Tibial nerve (tissue), 4 donors: ENCODE measurements at regions not wholly inside any gene's neighbourhood (a gene's known extent, or its start where the extent isn't known, plus 50 kb on each side); places are given as distances from the start of the nearest gene placed in this dataset.

Experiments
- DNase-seq, 2 donors: peaks; one replicate each; pipeline ENCODE4 v3.0.0-alpha.2; 2019; ENCODE audit warnings: low spot score in 2 of 2
- H3K27ac ChIP-seq, 4 donors: fragments of 200-600 bp; sonication (generic) in 3 of 4; one replicate each; pipeline ENCODE4 v1.5.1; 2017 to 2019; ENCODE audit warnings: mild to moderate bottlenecking in 1 of 4
- H3K27me3 ChIP-seq, 2 donors: fragments of 200-600 bp; sonication (generic) in 1 of 2; one replicate each; pipeline versions ENCODE4 v1.5.1 to v1.6.0; 2017 to 2019
- H3K36me3 ChIP-seq, 3 donors: fragments of 200-600 bp; sonication (generic); one replicate each; pipeline ENCODE4 v1.5.1; 2018 to 2019
- H3K4me1 ChIP-seq, 4 donors: fragments of 200-600 bp; sonication (generic) in 3 of 4; one replicate each; pipeline ENCODE4 v1.5.1; 2017 to 2019
- H3K4me3 ChIP-seq, 4 donors: fragments of 200-600 bp; sonication (generic) in 3 of 4; one replicate each; pipeline ENCODE4 v1.5.1; 2017 to 2019; ENCODE audit warnings: mild to moderate bottlenecking in 1 of 4, moderate library complexity in 1 of 4
- H3K9me3 ChIP-seq, 4 donors: fragments of 200-600 bp; sonication (generic) in 3 of 4; one replicate each; pipeline ENCODE4 v1.5.1; 2017 to 2019
- EP300 ChIP-seq, 2 donors: sonication (generic); formaldehyde crosslinking; IDR thresholded peaks; one replicate each; pipeline ENCODE4 v1.6.1; 2017; ENCODE audit warnings: antibody characterized with exemption in 2 of 2, mild to moderate bottlenecking in 1 of 2
- POLR2A ChIP-seq, 2 donors: fragments of 450-650 bp; IDR thresholded peaks; one replicate each; pipeline ENCODE4 v1.6.1; 2017; ENCODE audit warnings: antibody characterized with exemption in 2 of 2, mild to moderate bottlenecking in 2 of 2, moderate library complexity in 2 of 2
- WGBS, 2 donors: methylation state at CpG; one replicate each; pipeline ENCODE4 v1.1.5; 2018; 5-methylcytosine and 5-hydroxymethylcytosine counted together
- TF ChIP-seq, protein P1 (sequence below), 5 experiments: fragments of 200-600 bp in 3 of 5; fragments of 450-650 bp in 2 of 5; sonication (generic) in 3 of 5; IDR thresholded peaks; one replicate each; pipeline ENCODE4 v1.5.1; 2016 to 2019; ENCODE audit warnings: antibody characterized with exemption in 5 of 5, mild to moderate bottlenecking in 3 of 5, moderate library complexity in 2 of 5

- DNase-seq, result no peak
- Histone ChIP-seq H3K9me3 (peaks cover 0 to 21% (median 4%) of the 10 kb centered on the region in 4 donors), H3K4me1 (no peaks in the 10 kb centered on the region), H3K27me3 (no peaks in the 10 kb centered on the region), H3K27ac (no peak overlapping the region), H3K4me3 (no peak overlapping the region), H3K36me3 (no peaks in the 10 kb centered on the region)
- 64 to 70% methylated on average over 7 of the region's 7 CpGs for WGBS, 2 donors
- no peak for TF ChIP-seq POLR2A (IDR thresholded peaks at IDR 0.05)
- TF ChIP-seq EP300 (IDR thresholded peaks at IDR 0.05), result no peak
Measured at GRCh38 chr2:53544871-53545558, 222.6 kb upstream of the CHAC2 start.

DNA sequence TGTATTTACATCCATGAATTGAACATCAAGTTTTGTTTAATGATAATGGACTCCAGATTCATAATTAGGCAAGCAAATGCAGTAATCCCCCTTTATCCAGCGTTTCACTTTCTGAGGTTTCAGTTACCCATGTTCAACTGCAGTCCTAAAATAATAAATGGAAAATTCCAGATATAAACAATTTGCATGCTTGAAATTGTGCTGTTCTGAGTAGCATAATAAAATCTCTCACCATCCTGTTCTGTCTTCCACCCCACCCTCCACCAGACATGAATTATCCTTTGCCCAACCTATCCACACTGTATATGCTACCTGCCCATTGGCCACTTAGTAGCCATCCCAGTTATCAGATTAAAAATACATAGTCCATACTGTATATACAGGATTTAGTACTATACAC lies 224.5 kb upstream of the CHAC2 start:
- WGBS, 2 donors, result 71 to 76% methylated on average over 1 of the region's 1 CpG
- Histone ChIP-seq H3K36me3 (no peaks in the 10 kb centered on the region), H3K27me3 (no peaks in the 10 kb centered on the region), H3K9me3 (peaks cover 0 to 21% (median 4%) of the 10 kb centered on the region in 4 donors), H3K27ac (no peak overlapping the region), H3K4me3 (no peak overlapping the region), H3K4me1 (no peaks in the 10 kb centered on the region)
- DNase-seq, result no peak
- TF ChIP-seq POLR2A (IDR thresholded peaks at IDR 0.05), result no peak
- TF ChIP-seq EP300 (IDR thresholded peaks at IDR 0.05), result no peak
- TF ChIP-seq, protein P1, sequence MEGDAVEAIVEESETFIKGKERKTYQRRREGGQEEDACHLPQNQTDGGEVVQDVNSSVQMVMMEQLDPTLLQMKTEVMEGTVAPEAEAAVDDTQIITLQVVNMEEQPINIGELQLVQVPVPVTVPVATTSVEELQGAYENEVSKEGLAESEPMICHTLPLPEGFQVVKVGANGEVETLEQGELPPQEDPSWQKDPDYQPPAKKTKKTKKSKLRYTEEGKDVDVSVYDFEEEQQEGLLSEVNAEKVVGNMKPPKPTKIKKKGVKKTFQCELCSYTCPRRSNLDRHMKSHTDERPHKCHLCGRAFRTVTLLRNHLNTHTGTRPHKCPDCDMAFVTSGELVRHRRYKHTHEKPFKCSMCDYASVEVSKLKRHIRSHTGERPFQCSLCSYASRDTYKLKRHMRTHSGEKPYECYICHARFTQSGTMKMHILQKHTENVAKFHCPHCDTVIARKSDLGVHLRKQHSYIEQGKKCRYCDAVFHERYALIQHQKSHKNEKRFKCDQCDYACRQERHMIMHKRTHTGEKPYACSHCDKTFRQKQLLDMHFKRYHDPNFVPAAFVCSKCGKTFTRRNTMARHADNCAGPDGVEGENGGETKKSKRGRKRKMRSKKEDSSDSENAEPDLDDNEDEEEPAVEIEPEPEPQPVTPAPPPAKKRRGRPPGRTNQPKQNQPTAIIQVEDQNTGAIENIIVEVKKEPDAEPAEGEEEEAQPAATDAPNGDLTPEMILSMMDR (IDR thresholded peaks at IDR 0.05), result no peak

DNA sequence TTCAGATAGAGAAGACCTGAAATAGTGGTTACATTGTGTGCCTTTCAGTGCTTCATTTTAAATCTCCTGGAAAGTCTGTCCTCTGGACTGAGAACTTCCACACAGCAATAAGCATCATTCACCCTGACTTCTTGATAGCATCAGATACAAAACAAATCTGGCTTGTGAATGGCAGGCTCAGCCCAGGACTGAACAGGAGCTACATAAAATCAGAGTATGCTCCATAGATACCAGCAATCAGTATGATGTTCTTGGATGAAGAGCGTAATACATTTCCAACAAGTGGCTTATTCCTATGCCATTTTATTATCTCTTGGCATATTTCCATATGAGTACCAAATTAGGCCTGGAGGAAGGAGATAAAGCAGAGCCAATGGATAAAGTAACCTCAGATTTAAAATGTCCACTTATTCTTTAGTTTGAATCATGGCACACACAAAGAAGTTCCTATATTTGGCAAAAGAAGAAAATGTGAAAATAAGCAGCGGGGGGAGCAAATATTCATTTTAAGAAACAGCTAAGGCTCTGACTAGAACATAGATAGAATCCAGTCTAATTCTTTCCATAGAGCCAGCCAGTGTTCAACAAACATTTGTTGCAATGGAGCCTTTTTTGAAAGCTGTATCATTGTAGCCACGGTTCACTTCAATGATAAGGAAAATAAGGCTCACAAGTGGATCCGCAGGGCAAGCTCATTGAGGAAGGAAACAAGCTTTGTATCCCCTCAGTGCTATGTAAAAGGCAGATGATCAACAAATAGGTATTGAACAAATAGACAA lies 230.8 kb upstream of the CHAC2 start:
- 65 to 76% methylated on average over 4 of the region's 4 CpGs for WGBS, 2 donors

DNA sequence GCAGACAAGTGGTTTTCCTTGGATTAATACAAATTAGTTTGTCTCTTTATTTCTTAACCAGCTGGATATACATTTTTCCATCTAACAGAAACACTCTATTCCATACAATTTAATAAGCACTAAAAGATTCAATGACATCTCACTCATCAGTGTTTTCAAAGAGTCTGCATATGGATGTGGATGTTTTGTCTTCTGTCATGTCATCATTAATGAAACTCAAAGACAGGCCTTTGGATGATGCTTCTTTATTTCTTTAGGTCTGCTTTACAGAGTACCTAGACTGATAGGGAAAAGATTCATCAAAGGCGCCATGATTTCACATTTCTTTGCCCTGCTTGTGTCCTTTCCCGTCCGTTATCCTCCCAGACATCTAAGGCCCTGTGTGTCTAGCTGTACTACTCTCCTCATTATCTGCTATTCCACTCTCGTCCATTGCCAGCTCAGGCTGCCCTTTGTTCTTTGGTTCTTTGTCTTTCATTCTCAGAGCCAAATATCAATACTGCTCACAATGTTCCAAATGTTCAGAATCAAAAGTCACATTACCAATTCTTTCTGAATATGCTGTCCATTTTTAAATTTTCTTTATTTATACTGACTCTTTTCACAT lies 232.3 kb upstream of the CHAC2 start:
- Histone ChIP-seq H3K27ac (no peak overlapping the region), H3K9me3 (peaks cover 0 to 17% (median 0%) of the 10 kb centered on the region in 4 donors), H3K27me3 (no peaks in the 10 kb centered on the region), H3K36me3 (no peaks in the 10 kb centered on the region), H3K4me3 (no peak overlapping the region), H3K4me1 (no peaks in the 10 kb centered on the region)
- no peak for TF ChIP-seq POLR2A (IDR thresholded peaks at IDR 0.05)
- TF ChIP-seq, protein P1 (IDR thresholded peaks at IDR 0.05), result no peak
- no peak for TF ChIP-seq EP300 (IDR thresholded peaks at IDR 0.05)
- WGBS, 2 donors, result 78 to 79% methylated on average over 4 of the region's 4 CpGs
- no peak for DNase-seq

More for the DNA sequence above, 230.8 kb upstream of the CHAC2 start:
- H3K4me1 ChIP-seq, result no peaks in the 10 kb centered on the region
- H3K36me3 ChIP-seq, result no peaks in the 10 kb centered on the region
- H3K27ac ChIP-seq, result no peak overlapping the region
- H3K4me3 ChIP-seq, result no peak overlapping the region
- H3K27me3 ChIP-seq, result no peaks in the 10 kb centered on the region
- TF ChIP-seq POLR2A (IDR thresholded peaks at IDR 0.05), result no peak
- TF ChIP-seq, protein P1 (IDR thresholded peaks at IDR 0.05), result no peak
- TF ChIP-seq EP300 (IDR thresholded peaks at IDR 0.05), result no peak
- H3K9me3 ChIP-seq, result peaks cover 0 to 24% (median 3%) of the 10 kb centered on the region in 4 donors
- DNase-seq, result no peak

GRCh38 chr2:53530126-53530525 lies 237.5 kb upstream of the CHAC2 start:
- TF ChIP-seq EP300 (IDR thresholded peaks at IDR 0.05) (no peak), POLR2A (IDR thresholded peaks at IDR 0.05) (no peak)
- TF ChIP-seq, protein P1 (IDR thresholded peaks at IDR 0.05), result no peak
- H3K27ac ChIP-seq, result no peak overlapping the region
- peaks cover 0 to 36% (median 2%) of the 10 kb centered on the region in 4 donors for H3K9me3 ChIP-seq

More at GRCh38 chr2:53530126-53530525, 237.5 kb upstream of the CHAC2 start:
- Histone ChIP-seq H3K4me3 (no peak overlapping the region), H3K27me3 (no peaks in the 10 kb centered on the region), H3K4me1 (no peaks in the 10 kb centered on the region), H3K36me3 (no peaks in the 10 kb centered on the region)
- DNase-seq, result no peak
